Effector memory CD4-positive, alpha-beta T cell (primary cell): ENCODE measurements at regions not wholly inside any gene's neighbourhood (a gene's known extent, or its start where the extent isn't known, plus 50 kb on each side); places are given as distances from the start of the nearest gene placed in this dataset.

Experiments used
- DNase-seq, 3 donors: peaks; one replicate each; pipeline ENCODE4 v3.0.0-alpha.2; 2020
- H3K27ac ChIP-seq: 2 replicates; pipeline ENCODE4 v1.7.0; 2013; ENCODE audit warnings: mild to moderate bottlenecking, low read length, moderate library complexity; ENCODE audit not compliant: insufficient read depth, poor library complexity, severe bottlenecking
- H3K27me3 ChIP-seq: replicated peaks from 2 replicates; pipeline ENCODE4 v1.7.0; 2013; ENCODE audit warnings: mild to moderate bottlenecking, low read length; ENCODE audit not compliant: insufficient read depth, control insufficient read depth, poor library complexity, severe bottlenecking
- H3K36me3 ChIP-seq: 2 replicates; pipeline ENCODE4 v1.7.0; 2013; ENCODE audit warnings: mild to moderate bottlenecking, low read length, moderate library complexity; ENCODE audit not compliant: control insufficient read depth, insufficient read depth
- H3K4me1 ChIP-seq: 2 replicates; pipeline ENCODE4 v1.7.0; 2013; ENCODE audit warnings: low read length, mild to moderate bottlenecking; ENCODE audit not compliant: control insufficient read depth, insufficient read depth, poor library complexity, severe bottlenecking
- H3K4me3 ChIP-seq: 2 replicates; pipeline ENCODE4 v1.7.0; 2013; ENCODE audit warnings: low read length, low read depth, mild to moderate bottlenecking; ENCODE audit not compliant: insufficient read depth, poor library complexity, severe bottlenecking
- H3K9me3 ChIP-seq: 2 replicates; pipeline ENCODE4 v1.7.0; 2013; ENCODE audit warnings: mild to moderate bottlenecking, low read length, moderate library complexity; ENCODE audit not compliant: control insufficient read depth

DNA sequence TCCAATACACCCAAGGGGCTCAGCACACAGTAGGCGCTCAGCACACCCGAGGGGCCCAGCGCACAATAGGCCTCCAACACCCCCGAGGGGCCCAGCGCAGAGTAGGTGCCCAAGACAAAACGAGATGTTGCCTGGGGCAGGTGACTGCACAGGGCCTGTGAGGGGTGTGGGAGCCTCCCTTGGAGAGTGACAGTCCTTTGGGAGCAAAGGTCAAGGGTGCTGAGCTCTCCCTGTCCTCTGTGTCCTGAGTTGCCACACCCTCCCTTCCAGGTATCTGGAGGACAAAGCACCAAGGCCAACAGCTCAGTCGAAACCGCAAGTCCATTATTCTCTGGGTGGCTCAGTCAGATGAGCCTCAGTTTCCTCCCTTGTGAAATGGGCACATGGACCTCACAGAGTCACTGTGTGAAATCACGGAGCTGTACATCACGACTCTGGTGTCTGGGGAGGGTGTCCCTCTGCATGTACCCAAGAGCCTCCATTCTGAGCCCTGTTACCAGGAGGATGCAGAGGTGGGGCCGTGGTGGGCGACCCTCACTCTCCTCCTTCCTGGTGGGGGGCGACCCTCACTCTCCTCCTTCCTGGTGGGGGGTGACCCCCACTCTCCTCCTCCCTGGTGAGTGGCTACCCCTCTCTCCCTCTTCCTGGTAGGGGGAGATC, 81.3 kb downstream of the FOXL3 start:
- Histone ChIP-seq H3K9me3 (no peaks in the 10 kb centered on the region), H3K27ac (no peak overlapping the region), H3K36me3 (no peaks in the 10 kb centered on the region), H3K27me3 (no peaks in the 10 kb centered on the region), H3K4me1 (peaks cover 5% of the 10 kb centered on the region), H3K4me3 (no peak overlapping the region)
- DNase-seq = no peak

DNA sequence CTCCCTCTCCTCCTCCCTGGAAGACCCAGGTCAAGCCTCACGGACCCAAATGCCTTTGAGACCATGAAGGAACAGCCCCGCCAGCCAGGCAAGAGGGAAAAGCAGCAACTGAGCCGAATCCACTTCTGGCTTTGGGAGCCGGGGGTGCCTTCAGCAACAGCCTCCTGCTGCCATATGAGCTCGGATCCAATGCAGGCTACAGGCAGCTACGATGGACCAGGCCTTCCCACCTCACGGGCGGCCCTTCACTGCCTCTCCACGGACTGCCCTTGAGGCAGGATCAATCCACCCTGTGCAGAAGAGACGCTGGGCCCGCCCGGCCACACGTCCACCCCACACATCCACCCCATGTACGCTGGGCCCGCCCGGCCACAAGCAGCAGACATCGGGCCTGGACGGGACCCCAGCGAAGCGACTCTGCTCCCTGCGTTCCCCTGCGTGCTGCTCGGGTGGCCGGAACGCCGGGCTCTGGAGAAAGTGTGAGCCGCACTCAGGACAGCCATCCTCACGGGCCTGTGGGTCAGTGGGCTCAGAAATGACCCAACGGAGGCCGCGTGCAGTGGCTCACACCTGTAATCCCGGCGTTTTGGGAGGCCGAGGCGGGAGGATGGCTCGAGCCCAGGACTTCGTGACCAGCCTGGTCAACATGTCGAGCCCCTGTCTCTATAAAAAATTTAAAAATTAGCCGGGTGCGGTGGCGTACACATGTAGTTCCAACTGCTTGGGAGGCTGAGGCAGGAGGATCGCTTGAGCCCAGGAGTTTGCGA, 82.0 kb downstream of the FOXL3 start:
- H3K36me3 ChIP-seq = no peaks in the 10 kb centered on the region
- H3K27me3 ChIP-seq = no peaks in the 10 kb centered on the region
- DNase-seq = no peak

DNA sequence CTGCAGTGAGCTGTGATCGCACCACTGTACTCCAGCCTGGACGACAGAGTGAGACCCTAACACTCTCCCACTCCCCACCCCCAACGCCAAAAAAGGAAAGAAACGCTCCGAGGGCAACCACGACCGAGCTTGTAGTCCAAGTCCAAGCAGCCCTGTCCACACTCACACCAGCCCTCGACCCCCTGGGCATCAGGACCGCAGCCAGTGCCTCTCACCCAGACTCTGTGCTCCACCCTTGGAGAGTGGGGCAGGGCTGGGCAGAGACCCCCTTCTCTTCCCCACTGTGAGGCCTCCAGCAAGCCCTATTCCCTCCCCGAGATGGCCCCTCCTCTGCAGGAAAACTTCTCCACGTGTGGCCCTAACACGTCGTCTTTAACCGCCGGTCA, 82.6 kb downstream of the FOXL3 start:
- H3K4me3 ChIP-seq = no peak overlapping the region
- no peak overlapping the region for H3K27ac ChIP-seq
- H3K9me3 ChIP-seq = no peaks in the 10 kb centered on the region
- no peaks in the 10 kb centered on the region for H3K36me3 ChIP-seq
- no peaks in the 10 kb centered on the region for H3K4me1 ChIP-seq
- no peak for DNase-seq
- H3K27me3 ChIP-seq = no peaks in the 10 kb centered on the region

More for the DNA sequence above, 82.0 kb downstream of the FOXL3 start:
- no peak overlapping the region for H3K4me3 ChIP-seq
- no peaks in the 10 kb centered on the region for H3K9me3 ChIP-seq
- no peaks in the 10 kb centered on the region for H3K4me1 ChIP-seq
- no peak overlapping the region for H3K27ac ChIP-seq

DNA sequence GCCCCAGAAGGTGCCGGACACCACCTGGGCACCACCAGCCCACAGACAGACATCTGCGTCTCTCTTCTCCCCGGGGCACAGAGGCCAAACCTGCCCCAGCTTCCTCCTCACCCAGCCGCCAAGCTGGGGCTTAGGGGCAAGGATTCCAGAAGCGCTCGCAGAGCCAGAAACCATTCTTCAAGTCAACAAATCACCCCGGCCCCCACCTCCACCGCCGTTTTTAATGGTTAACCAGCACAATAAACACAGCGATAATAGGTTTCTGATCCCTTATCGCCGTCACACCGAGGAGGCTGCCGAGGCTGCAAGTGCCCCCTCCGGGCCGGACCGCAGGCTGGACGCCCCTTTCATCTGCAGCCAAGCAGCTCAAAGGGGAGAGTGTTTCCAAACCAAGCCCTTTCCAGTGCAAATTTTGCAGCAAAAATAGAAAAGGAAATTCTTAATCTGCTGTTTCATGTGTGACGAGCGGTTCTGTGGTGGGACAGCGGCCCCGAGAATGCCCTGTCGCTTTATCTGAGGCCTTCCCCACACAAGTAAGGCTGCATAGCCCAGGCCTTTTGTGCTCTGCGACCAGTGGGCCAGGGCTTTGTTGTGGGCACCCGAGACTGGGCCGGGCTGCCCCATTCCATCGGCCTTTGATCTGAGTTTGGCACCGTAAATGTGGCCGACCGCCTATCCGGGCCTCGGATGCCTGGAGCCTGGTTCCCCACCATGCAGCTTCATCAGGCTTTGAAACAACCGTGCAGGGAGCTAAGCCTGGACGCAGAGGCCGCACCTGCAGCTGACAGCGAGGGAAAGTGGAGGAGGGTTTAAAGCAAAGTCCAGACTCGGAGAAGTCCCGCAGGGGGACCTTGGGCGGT, 83.2 kb downstream of the FOXL3 start:
- Histone ChIP-seq H3K9me3 (no peaks in the 10 kb centered on the region), H3K4me1 (no peaks in the 10 kb centered on the region), H3K36me3 (no peaks in the 10 kb centered on the region), H3K27me3 (no peaks in the 10 kb centered on the region), H3K4me3 (no peak overlapping the region), H3K27ac (no peak overlapping the region)
- no peak for DNase-seq

DNA sequence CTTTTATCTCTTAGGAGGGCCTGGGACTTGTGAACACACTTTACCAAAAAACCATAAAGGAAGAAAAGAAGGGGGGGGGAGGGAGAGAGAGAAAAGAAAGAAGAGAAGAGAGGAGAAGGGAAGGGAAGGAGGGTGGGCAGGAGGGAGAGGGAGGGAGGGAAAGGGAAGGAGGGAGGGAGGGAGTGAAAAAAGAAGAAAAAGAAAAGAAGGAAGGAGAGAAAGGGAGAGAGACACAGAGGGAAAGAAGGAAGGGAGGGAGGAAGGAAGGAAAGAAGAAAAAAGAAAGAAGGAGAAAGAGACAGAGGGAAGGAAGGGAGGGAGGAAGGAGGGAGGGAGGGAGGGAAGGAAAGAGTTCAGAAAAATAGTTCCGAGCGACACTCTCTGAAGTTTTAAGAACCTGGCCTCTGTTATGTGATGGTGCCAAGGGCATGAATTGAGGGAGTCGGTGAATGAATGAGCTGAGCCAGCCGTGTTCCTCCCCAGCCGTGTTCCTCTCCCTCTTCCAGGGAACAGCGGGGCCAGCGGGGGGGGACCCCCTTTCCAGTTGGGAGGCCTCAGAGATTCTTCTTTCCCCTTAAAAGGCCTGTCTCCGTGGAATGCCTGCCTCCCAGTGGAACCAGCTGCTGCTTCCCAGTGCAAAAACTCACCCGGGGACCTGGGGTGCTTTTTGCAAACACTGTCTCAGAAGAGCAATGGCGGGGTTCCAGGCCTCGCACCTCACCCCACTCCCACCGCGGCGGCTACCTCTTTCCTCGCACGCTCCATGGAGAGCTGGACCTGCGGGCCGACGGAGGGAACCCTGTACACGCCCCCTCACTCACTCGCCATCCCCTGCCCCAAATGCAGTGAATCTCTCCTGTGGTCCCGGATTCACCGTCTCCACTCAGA, 84.1 kb downstream of the FOXL3 start:
- Histone ChIP-seq H3K4me1 (no peaks in the 10 kb centered on the region), H3K27ac (no peak overlapping the region), H3K9me3 (no peaks in the 10 kb centered on the region), H3K36me3 (no peaks in the 10 kb centered on the region), H3K27me3 (no peaks in the 10 kb centered on the region), H3K4me3 (no peak overlapping the region)
- DNase-seq = no peak

DNA sequence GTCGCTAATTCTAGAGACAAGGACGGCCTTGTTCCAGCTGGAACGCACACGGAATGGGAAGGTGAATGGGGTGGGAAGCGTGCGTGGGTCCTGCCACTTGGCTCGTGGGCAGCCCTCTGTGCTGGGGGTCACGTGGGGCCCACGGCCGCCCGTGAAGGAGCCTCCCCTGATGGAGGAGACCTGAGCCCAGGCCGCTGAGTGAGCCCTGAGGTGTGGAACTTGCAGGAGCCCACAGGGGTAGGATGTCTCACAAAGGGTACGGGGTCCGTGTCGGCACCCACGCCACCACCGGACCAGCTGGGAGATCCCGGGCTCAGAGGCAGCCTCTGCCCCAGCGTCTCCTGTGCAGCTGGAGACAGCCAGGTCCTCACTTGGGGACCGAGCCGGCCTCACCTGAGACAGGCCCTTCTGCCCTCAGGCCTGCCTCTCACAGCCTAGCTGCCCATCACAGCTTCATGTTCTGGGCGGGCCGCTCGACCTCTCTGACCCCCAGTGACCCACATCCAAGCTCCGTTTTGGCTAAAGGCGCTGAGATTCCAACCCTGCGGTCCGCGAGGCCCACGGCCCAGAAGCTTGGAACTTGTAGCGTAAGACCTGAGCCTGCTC, 84.8 kb downstream of the FOXL3 start:
- Histone ChIP-seq H3K27me3 (no peaks in the 10 kb centered on the region), H3K36me3 (no peaks in the 10 kb centered on the region), H3K9me3 (no peaks in the 10 kb centered on the region), H3K27ac (no peak overlapping the region), H3K4me1 (peaks cover 3% of the 10 kb centered on the region), H3K4me3 (no peak overlapping the region)
- DNase-seq = no peak

DNA sequence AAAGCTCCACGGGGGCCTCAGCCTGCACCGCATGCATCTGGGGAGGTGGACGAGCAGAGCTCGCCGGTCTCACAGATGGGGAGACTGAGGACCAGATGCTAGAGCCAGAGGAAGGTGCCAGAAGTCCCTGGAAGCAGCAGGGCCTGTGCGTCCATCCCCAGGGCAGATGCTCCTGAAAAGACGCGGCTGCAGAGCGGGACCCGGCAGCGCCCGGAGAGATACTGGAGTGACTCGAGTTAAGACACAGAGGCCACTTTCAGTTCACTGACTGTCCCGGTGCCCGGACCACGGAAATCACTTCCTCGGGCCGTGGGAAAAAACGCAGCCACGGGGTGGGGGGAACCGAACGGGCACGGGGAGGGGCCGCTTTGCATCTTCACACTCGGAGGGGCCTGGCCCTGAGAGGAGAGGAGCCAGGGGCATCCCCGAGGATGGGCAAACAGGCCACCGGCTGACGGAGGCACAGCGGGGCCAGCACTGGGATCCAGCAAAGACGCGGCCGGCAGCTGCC, 85.4 kb downstream of the FOXL3 start:
- H3K27ac ChIP-seq = no peak overlapping the region
- H3K27me3 ChIP-seq = no peaks in the 10 kb centered on the region
- H3K4me3 ChIP-seq = no peak overlapping the region
- H3K36me3 ChIP-seq = no peaks in the 10 kb centered on the region
- no peak for DNase-seq
- peaks cover 7% of the 10 kb centered on the region for H3K4me1 ChIP-seq
- no peaks in the 10 kb centered on the region for H3K9me3 ChIP-seq

DNA sequence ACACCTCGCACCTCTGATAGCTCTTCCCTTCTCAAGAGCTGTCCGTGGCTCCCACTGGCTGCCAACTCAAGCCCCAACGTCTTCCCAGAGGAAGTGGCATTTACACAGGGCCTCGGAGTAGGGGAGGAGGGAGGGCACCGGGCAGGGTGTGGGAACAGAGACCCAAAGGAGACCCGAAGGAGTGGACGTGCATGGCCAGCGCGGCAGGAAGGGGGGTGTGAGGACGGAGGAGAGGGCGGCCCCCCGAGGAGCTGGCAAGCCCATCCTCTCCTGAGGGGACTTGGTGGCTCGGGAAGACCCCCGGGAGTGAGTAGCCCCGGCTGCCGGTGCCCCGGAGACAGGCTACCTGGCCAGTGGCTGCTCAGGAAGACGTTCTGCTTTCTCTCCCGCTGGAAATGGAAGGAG, 85.9 kb downstream of the FOXL3 start:
- Histone ChIP-seq H3K4me1 (peaks cover 11% of the 10 kb centered on the region), H3K36me3 (no peaks in the 10 kb centered on the region), H3K4me3 (no peak overlapping the region), H3K27ac (no peak overlapping the region), H3K27me3 (no peaks in the 10 kb centered on the region), H3K9me3 (no peaks in the 10 kb centered on the region)
- DNase-seq = no peak
